Right ventricle myocardium superior (tissue), 1 donor: ENCODE measurements at regions not wholly inside any gene's neighbourhood (a gene's known extent, or its start where the extent isn't known, plus 50 kb on each side); places are given as distances from the start of the nearest gene placed in this dataset.
"Not testable (repeated sequence)": the region's sequence is repeated elsewhere in the genome, so short reads cannot be mapped to it uniquely, and the experiment has no call there.

Source experiments
- ATAC-seq: fragments of 200-7000 bp; cut with Tn5 transposase; one replicate; pipeline ENCODE4 v1.9.1; 2020; ENCODE audit warnings: mild to moderate bottlenecking; ENCODE audit not compliant: poor library complexity
- DNase-seq: peaks from one replicate; pipeline ENCODE4 v3.0.0-alpha.2; 2020
- intact Hi-C: fragments of 100-400 bp; cut with DNase I; formaldehyde crosslinking; loops from one replicate; pipeline ENCODE4 v1.11.2; 2022
- donor health status: DM: no; HTN: yes; CAD: no; lungs with severe emphysema.

DNA sequence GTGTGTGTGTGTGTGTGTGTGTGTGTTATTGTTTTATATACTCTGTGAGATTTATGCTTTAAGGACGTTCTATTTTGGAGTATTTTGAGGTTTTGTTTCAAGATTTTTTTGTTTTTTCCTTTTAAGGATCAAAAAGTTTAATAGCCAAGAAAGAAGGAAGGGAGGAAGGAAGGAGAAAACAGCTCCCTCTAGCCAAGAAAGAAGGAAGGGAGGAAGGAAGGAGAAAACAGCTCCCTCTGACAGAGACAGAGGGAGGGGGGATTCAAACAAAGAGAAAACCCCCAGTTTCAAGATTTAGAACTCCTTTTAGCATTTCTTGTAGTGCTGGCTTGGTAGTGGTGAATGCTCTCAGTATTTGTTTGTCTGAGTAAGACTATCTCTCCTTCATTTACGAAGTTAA lies 731.8 kb downstream of the ANKRD7 start:
- intact Hi-C loops, ATAC-seq, DNase-seq: not testable (repeated sequence)

GRCh38 chr7:118969370-118969769 lies 744.9 kb downstream of the ANKRD7 start:
- intact Hi-C loops: no loop called here
- no peak for ATAC-seq
- DNase-seq: no peak

DNA sequence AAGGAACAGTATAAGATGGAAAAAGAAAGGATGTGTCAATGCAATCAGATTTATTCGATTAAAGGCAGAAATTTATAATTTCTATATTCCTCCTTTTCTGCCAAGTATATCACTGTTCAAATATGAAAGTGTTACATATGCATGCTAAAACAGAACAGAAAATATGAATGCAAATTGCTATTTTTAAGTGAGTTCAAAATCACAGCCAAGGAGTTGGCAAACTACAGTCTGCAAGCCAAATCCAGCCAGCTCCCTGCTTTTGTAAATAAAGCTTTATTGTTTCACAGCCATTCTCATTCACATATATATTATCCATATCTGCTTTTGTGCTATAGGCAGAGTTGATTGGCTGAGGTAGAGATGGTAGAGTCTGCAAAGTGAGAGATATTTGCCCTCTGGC lies 747.2 kb downstream of the ANKRD7 start:
- no peak for ATAC-seq
- no peak for DNase-seq
- intact Hi-C loops: no loop called here

DNA sequence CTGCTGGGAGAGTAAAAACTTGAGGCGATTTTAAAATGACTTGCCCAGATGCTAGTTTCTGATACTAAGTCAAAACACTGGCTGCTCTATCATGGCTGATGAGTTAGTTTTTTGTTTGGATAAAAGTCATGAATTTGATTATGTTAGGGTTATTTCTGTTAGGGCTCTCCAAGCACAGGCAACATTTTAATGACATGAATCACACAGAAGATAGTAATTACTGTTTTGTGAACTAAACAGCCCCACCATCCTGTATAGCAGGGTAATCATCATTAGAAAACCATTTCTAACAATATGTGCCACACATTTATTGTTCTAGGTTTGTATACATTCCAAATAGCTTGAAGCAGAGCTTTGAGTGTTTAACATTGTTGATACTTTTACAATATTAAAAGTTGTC lies 750.3 kb downstream of the ANKRD7 start:
- no peak for DNase-seq
- intact Hi-C loops: no loop called here
- ATAC-seq: no peak

DNA sequence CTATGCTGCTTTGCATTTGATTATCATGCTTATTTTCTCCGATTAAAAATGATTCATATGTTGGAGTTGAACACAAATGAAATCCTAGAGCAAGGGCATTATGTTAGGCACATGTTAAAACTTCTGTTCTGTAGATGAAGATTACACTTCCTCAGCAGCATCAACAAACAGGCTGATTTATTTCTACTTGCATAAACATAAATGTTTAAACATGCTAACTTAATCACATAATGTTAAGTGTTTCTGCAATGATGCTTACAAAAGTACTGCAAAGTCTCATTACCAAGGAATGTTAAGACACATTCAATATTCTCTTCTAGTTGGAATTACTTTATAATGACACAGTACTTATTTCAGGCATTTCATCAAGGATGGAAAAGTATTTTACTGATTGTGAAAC lies 770.8 kb downstream of the ANKRD7 start:
- DNase-seq (no peak), ATAC-seq (no peak)
- intact Hi-C loops: no loop called here

GRCh38 chr7:119007236-119007635 lies 782.7 kb downstream of the ANKRD7 start:
- intact Hi-C loops: no loop called here
- DNase-seq (no peak), ATAC-seq (no peak)

DNA sequence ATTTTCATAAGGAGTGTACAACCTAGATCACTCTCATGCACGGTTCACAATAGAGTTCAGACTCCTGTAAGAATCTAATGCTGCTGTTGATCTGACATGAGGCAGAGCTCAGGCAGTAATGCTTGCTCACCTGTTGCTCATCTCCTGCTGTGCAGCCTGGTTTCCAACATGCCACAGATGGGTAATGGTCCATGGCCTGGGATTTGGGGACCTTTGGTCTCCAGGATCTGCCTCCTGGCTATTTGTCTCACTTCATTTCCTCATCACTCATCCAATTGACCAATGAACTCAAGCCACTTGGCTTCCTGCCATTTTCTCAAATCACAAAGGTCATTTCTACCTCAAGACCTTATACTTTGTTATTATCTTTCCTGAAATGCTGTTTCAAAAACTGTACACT lies 786.1 kb downstream of the ANKRD7 start:
- no peak for DNase-seq
- intact Hi-C loops: no loop called here
- no peak for ATAC-seq

- intact Hi-C loops: no loop called here
- no peak for ATAC-seq
- no peak for DNase-seq
These were observed 801.9 kb downstream of the ANKRD7 start for GRCh38 chr7:119026391-119026790.

- intact Hi-C loops: no loop called here
- no peak for DNase-seq
- no peak for ATAC-seq
These were observed 804.2 kb downstream of the ANKRD7 start for GRCh38 chr7:119028736-119029135.

DNA sequence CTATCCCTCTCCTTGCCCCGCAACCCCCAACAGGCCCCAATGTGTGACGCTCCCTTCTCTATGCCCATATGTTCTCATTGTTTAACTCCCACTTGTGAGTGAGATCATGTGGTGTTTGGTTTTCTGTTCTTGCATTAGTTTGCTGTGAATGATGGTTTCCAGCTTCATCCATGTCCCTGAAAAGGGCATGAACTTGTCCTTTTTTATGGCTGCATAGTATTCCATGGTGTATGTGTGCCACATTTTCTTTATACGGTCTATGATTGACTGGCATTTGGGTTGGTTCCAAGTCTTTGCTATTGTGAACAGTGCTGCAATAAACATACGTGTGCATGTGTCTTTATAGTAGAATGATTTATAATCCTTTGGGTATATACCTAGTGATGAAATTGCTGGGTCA lies 807.6 kb downstream of the ANKRD7 start:
- DNase-seq, ATAC-seq, intact Hi-C loops: not testable (repeated sequence)

DNA sequence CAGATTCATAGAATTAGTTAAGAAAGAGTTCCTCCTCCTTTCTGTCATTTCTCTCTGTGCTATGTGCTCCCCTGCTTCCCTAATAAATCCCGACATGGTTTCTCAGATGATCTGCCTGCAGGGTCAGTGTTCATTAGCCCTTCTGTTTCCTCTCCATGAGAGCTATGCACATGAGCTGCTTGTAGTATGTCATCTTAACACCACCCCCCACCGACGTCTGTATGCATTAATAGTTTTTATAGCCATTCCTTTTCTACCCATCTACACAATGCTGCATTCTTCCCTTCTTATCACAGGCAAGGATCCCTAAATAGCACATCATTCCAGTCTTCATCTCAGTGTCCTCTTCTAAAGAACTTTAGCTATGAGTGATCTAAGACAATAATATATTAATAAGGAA lies 809.1 kb downstream of the ANKRD7 start:
- DNase-seq (no peak), ATAC-seq (no peak)
- intact Hi-C loops: no loop called here

- no peak for ATAC-seq
- DNase-seq: no peak
- intact Hi-C loops: no loop called here
These were observed 813.4 kb downstream of the ANKRD7 start for GRCh38 chr7:119037941-119038340.

- no peak for ATAC-seq
- no peak for DNase-seq
- intact Hi-C loops: no loop called here
These were observed 821.6 kb downstream of the ANKRD7 start for GRCh38 chr7:119046068-119046467.

DNA sequence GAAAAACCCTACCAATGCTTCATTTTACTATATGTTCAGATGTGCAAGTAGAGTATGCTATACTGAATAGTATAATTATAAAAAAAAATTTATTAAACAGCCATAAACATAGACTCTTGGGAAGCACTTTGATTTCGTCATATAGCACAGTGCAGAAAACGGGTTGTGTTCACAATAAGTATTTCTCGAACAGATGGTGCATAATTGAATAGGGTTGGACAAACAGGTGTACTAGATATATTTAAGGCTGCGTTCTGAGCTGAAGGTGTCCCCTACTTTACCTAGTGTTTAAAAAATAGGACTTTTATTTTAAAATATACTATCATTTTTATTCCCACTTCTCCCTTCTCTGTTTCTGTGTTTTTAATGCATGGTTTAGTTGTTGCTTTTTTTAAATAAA lies 841.5 kb downstream of the ANKRD7 start:
- ATAC-seq (no peak), DNase-seq (no peak)
- intact Hi-C loops: no loop called here

- intact Hi-C loops: no loop called here
- ATAC-seq (no peak), DNase-seq (no peak)
These were observed 861.5 kb downstream of the ANKRD7 start for GRCh38 chr7:119086026-119086425.

DNA sequence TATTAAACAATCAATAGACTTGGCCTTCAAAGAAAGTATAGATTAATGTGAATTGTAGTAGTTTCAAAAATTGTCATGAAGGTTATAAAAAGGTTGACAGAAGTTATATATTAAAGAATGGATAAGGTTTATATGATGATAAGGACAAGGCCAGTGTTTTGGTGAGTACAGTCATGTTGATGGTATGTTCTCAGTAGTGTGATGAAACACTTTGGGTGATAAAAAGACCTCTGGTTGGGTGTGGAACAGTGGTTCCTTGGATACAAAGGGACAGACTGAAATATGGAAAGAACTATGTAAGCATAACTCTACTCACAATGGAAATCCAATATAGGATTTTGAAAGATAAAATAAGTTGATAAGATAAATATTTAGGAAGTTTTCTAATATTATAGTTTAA lies 866.3 kb downstream of the ANKRD7 start:
- DNase-seq: no peak
- intact Hi-C loops: no loop called here
- ATAC-seq: no peak

DNA sequence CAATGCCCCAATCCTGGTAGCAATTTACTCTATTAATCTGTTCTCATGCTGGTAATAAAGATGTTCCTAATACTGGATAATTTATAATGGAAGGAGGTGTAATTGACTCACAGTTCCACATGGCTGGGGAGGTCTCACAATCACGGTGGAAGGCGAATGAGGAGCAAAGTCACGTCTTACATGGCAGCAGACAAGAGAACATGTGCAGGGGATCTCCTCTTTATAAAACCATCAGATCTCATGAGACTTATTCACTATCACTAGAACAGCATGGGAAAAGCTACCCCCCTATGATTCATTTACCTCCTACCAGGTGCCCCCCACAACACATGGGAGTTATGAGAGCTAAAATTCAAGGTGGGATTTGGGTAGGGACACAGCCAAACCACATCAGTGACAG lies 872.2 kb downstream of the ANKRD7 start:
- ATAC-seq (no peak), DNase-seq (no peak)
- intact Hi-C loops: no loop called here

DNA sequence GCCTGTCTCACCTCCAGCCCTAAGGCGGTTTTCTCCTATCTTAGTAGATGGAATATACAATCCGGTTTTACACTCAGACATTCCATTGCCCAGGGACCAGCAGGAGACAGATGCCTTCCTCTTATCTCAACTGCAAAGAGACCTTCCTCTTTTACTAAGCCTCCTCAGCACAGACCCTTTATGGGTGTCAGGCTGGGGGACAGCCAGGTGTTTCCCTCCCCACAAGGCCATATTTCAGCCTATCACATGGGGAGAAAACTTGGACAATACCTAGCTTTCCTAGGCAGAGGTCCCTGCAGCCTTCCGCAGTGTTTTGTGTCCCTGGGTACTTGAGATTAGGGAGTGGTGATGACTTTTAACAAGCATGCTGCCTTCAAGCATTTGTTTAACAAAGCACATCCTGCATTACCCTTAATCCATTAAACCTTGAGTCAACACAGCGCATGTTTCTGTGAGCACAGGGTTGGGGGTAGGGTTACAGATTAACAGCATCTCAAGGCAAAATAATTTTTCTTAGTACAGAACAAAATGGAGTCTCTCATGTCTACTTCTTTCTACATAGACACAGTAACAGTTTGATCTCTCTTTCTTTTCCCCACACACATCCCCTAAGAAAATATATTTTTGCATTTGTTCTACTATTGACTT lies 876.2 kb downstream of the ANKRD7 start:
- DNase-seq, ATAC-seq, intact Hi-C loops: not testable (repeated sequence)

DNA sequence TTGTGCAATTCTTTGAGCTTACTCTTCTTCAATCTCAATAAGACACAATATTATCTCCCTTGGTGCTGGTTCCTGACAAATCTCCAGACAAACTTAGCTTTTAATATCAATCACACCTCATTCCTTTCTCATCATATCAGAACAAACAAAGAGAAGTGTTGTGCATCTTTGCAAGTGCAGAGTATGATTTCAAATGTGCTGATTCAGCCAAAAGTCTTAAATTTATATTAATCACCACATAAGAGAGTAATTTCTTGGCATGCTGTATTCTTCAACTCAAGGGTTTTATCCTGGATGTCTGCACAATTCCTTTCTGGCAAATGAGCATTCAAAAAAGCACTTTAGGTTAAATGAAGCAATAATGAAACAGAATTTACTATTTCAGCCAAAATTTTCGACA lies 877.8 kb downstream of the ANKRD7 start:
- intact Hi-C loops: no loop called here
- DNase-seq (no peak), ATAC-seq (no peak)

DNA sequence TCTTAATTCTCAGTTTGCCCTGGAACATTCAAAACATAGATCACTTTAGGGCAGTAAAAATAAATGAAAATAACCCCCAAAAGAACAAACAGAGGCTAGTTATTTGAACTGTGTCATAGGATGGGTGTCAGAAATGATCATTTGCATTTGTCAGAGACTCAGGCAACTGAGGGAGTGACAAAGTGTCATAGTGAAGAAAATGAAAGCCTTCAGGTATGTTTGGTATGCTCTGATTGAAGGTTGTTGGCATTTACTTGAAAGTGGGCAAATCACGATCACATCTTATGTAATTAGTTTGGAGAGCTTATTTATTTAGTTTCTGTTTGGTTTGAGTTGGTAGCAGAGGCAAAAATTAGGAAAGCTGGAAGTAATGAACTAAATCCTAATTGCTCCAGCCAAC lies 880.9 kb downstream of the ANKRD7 start:
- ATAC-seq: no peak
- intact Hi-C loops: no loop called here
- DNase-seq: no peak

DNA sequence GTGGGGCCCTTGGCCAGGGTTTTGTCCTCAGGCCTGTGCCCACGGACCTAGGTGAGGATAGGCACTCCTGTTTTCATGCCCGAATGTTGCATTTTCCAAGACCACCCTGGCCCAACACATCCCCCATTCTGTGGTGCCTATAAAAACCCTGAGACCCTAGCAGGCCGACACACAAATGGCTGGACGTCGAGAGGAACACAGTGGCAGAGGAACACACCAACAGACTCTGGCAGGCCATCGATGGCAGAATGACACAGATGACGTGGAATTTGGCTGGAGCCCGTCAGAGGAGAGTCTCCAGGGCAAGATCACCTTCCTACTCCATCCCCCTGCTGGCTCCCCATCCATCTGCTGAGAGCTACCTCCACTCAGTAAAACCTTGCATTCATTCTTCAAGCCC lies 898.8 kb downstream of the ANKRD7 start:
- intact Hi-C loops: no loop called here
- no peak for ATAC-seq
- no peak for DNase-seq
